22Rv1 (cell line): ENCODE measurements at regions not wholly inside any gene's neighbourhood (a gene's known extent, or its start where the extent isn't known, plus 50 kb on each side); places are given as distances from the start of the nearest gene placed in this dataset.

Experiments
- H3K27ac ChIP-seq: fragments of 450-650 bp; 2 replicates; pipeline ENCODE4 v1.5.1; 2017
- ZFX ChIP-seq: fragments of 450-650 bp; IDR thresholded peaks from 2 replicates; pipeline ENCODE4 v1.6.1; 2017; ENCODE audit warnings: antibody characterized with exemption, borderline replicate concordance
- TF ChIP-seq, protein P1 (sequence below): fragments of 450-650 bp; IDR thresholded peaks from 2 replicates; pipeline ENCODE4 v1.5.1; 2017; ENCODE audit warnings: mild to moderate bottlenecking

DNA sequence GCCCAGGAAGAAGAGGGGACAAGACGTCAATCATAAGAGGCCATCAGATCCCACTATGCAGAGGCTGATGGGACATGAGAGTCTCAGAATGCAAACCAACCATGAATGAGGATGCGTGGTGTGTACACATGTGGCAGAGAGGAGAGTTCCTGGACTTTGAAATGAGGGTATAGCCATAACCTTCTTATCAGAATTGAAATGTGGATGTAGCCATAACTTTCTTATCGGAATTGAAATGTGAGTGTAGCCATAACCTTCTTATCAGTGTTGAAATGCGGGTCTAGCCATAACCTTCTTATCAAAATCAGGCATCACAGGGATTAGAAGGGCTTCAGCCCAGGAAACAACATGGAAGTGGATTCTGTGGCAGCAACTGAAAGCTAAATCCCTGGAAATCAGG, 415.5 kb upstream of the FAT1 start:
- no peak overlapping the region for H3K27ac ChIP-seq
- no peak for TF ChIP-seq ZFX
- TF ChIP-seq, protein P1, sequence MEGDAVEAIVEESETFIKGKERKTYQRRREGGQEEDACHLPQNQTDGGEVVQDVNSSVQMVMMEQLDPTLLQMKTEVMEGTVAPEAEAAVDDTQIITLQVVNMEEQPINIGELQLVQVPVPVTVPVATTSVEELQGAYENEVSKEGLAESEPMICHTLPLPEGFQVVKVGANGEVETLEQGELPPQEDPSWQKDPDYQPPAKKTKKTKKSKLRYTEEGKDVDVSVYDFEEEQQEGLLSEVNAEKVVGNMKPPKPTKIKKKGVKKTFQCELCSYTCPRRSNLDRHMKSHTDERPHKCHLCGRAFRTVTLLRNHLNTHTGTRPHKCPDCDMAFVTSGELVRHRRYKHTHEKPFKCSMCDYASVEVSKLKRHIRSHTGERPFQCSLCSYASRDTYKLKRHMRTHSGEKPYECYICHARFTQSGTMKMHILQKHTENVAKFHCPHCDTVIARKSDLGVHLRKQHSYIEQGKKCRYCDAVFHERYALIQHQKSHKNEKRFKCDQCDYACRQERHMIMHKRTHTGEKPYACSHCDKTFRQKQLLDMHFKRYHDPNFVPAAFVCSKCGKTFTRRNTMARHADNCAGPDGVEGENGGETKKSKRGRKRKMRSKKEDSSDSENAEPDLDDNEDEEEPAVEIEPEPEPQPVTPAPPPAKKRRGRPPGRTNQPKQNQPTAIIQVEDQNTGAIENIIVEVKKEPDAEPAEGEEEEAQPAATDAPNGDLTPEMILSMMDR = no peak

DNA sequence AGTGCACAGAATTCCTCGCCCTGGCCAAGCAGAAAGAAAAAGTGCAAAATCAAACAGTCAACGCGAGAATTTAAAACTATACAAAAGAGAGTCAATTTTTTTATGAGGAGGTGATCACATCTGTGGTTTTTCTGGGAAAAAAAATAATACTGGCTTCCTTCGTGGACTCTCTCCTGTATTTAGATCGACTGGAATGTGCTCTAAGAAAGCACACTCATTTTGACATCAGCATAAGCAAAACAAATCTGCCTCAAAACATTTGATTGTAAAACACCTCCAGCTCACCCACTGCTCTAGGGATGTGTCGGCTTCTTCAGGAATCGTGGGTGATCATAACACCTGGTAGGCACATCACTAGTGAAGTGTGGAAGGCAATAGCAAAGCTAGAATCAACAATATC, 417.4 kb upstream of the FAT1 start:
- no peak for TF ChIP-seq ZFX
- TF ChIP-seq, protein P1 = no peak

GRCh38 chr4:187149229-187149945, 425.7 kb upstream of the FAT1 start:
- H3K27ac ChIP-seq = no peak overlapping the region

More for the DNA sequence above, 417.4 kb upstream of the FAT1 start:
- H3K27ac ChIP-seq = no peak overlapping the region

GRCh38 chr4:187157380-187157958, 433.8 kb upstream of the FAT1 start:
- TF ChIP-seq ZFX = no peak
- TF ChIP-seq, protein P1 = no peak
- H3K27ac ChIP-seq = no peak overlapping the region

More at GRCh38 chr4:187149229-187149945, 425.7 kb upstream of the FAT1 start:
- TF ChIP-seq, protein P1 = no peak
- TF ChIP-seq ZFX = no peak

DNA sequence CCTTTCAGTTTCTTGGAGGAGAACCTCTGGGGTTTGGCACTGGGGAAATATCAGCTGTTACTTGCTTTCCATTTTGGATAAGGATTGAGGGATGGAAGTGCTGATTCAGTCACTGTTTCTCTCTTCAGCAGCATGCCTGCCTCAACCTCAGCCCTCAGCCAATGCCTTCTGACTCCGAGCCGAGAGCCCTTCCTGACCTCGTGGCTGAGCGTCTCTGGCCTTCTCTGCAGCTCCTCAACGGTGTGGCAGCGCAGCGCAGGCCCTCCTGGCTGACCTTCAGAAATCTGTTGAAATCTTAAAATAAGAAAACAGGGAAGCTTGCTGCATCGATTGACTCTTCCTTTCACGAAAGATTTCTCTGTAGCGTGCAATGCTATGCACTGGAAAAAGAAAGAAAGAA, 434.3 kb upstream of the FAT1 start:
- TF ChIP-seq, protein P1 = no peak
- no peak for TF ChIP-seq ZFX
- H3K27ac ChIP-seq = no peak overlapping the region

DNA sequence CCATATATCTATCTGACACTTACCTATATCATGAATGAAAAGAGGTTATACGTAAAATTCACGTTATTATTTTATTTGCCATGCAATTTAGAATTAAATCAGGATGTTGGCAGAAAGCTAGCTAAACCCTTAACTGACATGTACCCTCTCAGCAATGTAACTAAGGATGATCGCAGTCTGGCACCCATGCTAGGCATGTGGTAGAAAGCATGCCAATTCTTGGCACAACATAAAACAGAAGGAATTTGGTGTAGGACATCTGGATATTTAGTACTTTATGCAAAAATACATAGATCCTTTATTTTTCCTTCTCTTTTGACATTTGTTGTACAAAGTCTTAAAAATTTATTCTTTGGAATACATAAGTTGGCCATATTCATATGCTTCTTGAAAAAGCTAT, 436.8 kb upstream of the FAT1 start:
- H3K27ac ChIP-seq = no peak overlapping the region
- no peak for TF ChIP-seq ZFX
- TF ChIP-seq, protein P1 = no peak

DNA sequence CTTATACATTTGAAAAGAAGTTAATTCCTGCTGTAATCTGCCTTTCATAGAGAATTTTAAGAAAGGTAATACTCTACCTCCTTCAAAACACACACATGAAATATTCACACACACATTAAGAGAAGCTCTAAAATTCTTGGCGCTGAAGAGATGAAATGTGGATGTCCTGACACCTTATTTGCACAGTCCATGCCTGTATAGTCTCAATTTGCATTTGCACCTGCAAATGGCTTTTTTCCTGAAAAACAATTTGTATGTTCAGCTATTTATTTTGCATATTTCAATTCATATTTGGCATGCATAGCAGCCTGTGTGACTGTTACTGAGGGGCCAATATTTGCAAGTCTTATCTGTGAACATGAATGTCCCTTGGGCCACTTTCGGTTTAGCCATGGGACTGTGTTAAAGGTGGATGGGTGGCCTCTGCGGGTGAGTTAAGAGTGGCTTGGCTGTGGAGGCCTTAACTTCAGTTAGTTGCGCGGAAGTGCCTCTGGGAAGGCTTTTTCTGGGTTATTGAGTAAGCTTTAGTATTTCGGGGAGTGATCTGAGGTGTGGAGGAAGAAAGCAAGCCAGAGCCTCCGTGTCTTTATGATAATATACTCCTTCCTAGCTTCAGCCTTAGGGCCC, 443.3 kb upstream of the FAT1 start:
- TF ChIP-seq, protein P1 = no peak
- no peak for TF ChIP-seq ZFX
- no peak overlapping the region for H3K27ac ChIP-seq
